Putamen (tissue), 1 donor: ENCODE measurements at regions not wholly inside any gene's neighbourhood (a gene's known extent, or its start where the extent isn't known, plus 50 kb on each side); places are given as distances from the start of the nearest gene placed in this dataset.
"Not testable (repeated sequence)": the region's sequence is repeated elsewhere in the genome, so short reads cannot be mapped to it uniquely, and the experiment has no call there.

Source experiments
- DNase-seq: peaks from one replicate; pipeline ENCODE4 v3.0.0-alpha.2; 2016; ENCODE audit warnings: low spot score

DNA sequence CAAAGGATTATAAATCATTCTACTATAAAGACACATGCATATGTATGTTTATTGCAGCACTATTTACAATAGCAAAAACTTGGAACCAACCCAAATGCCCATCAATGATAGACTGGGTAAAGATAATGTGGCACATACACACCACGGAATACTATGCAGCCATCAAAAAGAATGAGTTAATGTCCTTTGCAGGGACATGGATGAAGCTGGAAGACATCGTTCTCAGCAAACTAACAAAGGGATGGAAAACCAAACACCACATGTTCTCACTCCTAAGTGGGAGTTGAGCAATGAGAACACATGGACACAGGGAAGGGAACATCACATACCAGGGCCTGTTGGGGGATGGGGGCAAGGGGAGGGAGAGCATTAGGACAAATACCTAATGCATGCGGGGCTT, 133.2 kb downstream of the ATXN3L start:
- not testable (repeated sequence) for DNase-seq

- DNase-seq = no peak
These were observed 136.4 kb upstream of the FAM9C start for GRCh38 chrX:13180807-13181206.

DNA sequence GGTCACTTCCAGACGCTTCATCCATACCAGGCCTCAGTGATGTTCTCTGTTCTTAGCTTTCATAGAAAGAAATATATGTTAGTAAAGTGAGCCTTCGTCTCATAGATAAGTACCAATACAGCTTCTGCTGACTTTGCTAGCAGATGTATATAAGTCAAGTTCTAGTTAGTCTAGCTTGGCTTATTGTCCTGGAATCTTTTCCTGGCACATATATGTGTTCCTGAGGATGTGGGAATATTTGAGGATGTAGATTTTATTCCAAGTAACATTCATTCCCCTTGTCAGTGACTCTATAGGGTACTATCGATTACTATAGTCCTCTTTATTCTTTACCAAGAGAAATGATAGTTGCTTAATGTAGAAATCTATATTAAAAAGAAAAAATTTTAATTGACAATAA, 135.2 kb upstream of the FAM9C start:
- DNase-seq = no peak

DNA sequence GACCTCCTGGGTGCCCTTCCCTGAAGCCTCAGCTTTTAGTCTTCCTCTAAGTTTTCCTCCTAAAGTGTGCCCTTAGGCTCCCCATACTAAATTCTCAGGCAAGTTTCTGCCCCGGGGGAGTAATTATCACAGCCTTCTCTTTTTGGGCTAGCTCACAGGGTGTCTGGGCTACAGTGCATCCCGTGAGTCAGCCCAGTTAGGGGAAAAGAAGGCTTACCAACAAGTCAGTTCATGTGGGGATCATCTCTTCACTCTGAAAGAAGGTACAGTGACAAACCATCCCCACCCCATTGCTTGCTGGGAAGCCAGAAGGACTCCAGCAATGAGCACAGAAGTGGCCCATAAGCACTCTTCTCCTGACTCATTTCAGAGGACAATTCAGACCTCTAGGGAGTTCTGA, 134.7 kb upstream of the FAM9C start:
- no peak for DNase-seq

DNA sequence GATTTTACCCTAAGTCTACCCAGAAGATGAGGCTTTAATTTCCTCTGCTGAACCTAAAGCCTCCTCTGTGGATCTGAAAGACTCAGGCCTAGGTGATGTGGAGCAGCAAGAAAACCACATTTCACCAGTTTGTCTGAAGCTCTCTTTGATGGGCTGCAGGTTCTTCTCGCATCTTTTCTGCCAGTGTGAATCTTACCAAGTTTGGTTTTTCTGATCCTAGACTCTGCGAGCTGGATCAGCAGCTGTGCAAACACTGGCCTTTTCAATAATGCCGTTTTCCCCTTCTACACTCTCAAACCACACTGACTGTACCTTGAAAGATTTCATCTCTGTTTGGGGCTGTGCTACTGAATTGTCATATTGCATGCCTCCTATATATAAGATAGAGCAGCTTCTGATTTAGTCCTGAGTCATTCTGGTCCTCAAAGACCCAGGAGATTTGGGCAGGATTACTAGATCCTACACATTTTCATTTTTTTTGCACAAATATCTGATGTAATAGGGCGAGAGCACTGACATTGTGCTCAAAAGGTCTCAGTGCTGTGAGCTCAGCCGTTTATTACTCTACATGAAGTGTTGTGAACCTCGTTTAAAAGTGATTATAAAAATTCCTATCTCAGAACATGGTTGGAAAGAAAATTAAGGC, 133.6 kb upstream of the FAM9C start:
- DNase-seq = no peak

DNA sequence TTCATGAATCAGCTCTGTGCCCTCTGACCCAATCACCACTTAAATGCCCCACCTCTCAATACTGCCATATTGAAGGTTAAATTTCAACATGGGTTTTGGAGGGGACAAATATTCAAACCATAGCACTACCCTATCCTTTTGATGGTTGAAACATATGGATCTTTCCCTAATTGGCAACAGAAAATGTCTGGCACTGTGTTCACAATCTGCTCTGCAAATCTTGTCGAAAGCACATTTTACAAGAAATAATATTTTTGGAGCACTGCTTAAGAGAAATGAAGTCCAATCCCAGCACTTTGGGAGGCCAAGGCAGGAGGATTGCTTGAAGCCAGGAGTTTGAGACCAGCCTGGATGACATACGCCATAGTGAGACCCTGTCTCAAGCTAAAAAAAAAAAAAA, 130.6 kb upstream of the FAM9C start:
- DNase-seq = no peak

DNA sequence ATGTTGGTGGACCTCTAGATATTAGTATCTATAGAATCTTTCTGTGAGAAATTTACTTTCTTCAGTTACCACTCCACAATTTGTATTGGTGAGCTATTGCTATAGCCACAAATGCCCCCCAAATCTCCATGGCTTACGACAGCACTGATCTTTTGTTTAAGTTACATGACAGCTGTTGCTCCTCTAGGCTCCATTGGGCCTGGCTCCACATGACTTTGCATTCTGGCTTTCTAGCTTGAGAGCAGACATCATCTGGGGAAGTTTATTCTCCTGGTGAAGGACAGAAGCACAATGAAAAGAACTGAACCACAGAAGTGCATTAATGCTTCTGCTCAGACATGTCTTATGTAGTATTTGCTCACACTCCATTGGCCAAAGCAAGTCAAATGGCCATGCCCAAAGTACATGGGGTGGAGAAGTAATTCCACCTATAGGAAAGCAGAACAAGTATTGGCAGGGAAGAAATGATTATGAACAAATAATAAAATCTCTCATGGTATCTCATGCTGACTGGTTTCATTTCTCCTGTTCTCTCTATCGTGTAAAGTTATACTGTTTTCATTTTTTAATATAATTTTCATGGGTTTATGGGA, 126.6 kb upstream of the FAM9C start:
- DNase-seq = no peak

DNA sequence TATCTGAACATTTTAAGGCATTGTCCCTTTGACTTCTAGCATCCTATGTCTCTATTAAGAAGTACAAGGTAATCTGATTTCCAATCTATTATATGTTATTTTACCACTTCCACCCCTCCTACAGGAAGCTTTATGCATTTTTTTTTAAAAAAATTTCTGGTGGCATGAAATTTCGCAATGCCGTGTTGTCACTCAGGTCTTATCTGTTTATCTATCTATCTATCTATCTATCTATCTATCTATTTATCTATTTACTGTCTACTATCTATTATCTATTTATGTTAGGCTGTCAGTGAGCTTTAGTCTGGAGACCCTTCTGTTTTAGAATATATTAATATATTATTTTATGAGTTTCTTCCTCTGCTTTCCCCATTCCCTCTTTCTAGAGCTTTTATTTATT, 125.3 kb upstream of the FAM9C start:
- no peak for DNase-seq

DNA sequence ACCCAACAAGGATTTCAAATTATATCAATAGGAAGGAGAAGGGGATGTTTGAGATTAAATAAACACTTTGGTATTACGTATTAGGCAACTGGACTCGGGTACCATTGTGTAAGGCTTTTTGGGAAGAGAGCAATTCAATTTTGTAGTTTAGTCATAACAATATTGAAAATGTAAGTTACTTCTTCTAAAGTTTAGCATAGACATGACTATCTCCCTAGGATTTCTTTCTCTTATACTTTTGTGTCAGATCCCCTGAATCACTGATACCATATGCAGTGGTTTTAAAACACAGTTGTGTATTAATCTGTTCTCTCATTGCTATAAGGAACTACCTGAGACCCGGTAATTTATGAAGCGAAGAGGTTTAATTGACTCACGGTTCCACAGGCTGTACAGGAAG, 123.8 kb upstream of the FAM9C start:
- DNase-seq = no peak

DNA sequence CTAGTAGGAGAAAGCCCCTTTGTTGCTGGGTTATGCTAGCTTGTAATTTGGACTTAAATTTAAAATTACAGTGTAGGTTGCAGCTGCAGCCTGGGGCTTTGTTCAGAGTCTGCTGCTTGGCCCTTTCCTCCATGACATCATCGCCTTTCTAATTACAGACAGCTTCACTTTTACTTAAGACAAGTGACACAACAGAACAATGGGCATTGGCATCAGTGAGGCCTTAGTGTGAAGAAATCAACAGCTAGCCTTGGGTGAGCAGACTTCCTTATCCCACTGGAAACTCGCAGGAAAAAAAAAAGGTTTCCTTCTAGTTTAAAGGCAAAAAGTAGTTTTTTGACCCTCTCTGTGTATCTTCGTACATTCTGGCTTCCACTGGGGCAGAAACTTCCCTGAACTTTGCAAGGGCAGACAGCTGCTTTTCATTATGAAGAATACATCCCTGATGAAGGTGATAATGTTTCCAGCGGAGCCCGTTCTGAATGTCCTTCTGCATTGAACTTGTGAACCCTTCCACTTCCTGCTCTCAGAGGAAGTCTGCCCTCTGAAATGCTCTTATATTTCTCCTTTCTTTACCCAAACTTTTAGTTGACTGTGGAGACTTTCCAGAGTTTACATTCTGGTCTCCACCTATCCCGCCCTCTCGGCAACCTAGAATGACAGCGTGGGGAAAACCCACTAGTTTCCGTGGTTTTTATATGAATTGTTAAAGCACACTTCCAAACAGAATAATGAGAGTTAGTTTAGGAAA, 123.2 kb upstream of the FAM9C start:
- DNase-seq = no peak

DNA sequence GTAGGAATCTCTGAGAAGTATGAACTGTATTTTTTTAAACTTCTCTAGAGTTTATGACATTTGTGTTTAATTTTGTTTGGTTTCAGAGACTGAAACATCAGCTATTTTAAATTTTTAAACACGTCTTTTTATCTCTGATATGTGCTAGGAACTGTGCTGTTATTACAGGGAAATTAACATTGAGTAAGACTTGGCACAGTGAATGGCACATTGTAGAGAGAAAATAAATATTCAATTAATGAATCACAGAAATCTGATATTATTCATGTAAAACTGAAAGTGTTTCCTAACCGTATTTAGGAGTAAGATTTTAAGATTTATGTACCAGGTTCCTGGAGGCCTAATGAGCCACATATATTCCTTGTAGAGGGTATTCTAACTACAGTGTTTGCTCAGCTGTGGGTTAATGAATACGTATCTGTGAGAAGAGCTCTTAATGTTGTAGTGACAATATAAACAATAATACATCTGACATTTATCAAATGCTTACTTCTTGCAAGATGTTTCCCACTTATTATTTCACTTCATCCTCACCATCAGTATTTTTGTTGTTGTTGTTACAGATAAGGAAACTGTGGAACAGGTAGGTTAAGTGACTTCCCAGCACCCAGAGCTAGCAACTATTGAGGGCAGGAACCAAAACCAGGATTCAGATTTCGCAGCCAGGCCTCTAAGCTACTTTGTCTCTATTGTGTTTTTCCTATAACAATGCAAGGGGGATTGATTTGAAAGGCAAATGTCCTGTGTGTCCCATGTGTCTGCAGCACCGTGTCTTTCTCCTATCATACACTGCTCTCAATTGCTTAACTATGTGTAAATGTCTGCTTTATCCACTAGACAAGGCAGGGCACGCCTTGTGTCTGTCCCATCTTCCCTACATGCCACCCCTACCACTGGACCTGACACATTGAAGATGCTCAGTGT, 121.1 kb upstream of the FAM9C start:
- no peak for DNase-seq

GRCh38 chrX:13164611-13165010, 120.2 kb upstream of the FAM9C start:
- DNase-seq = no peak

- DNase-seq = no peak
These were observed 118.5 kb upstream of the FAM9C start for GRCh38 chrX:13162772-13163410.

- DNase-seq = no peak
These were observed 115.5 kb upstream of the FAM9C start for GRCh38 chrX:13159886-13160285.

DNA sequence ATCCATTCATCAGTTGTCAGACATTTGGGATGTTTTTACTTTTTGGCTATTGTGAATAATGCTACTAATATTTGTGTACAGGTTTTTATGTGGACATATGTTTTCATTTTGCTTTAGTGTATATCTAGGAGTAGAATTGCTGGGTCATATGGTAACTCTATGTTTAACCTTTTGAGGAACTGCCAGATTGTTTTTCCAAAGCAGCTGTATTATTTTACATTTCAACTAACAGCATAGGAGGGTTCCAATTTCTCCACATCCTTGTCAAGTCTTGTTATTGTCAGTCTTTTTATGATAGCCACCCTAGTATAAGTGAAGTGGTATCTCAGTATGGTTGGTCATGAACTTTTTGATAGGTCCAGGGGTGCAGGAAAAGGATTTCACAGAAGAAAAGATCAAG, 114.5 kb upstream of the FAM9C start:
- DNase-seq = no peak

- not testable (repeated sequence) for DNase-seq
These were observed 111.1 kb upstream of the FAM9C start for GRCh38 chrX:13155550-13155949.

- no peak for DNase-seq
These were observed 109.4 kb upstream of the FAM9C start for GRCh38 chrX:13153796-13154195.

GRCh38 chrX:13152518-13153185, 108.2 kb upstream of the FAM9C start:
- DNase-seq = no peak

GRCh38 chrX:13151828-13152517, 107.6 kb upstream of the FAM9C start:
- no peak for DNase-seq

DNA sequence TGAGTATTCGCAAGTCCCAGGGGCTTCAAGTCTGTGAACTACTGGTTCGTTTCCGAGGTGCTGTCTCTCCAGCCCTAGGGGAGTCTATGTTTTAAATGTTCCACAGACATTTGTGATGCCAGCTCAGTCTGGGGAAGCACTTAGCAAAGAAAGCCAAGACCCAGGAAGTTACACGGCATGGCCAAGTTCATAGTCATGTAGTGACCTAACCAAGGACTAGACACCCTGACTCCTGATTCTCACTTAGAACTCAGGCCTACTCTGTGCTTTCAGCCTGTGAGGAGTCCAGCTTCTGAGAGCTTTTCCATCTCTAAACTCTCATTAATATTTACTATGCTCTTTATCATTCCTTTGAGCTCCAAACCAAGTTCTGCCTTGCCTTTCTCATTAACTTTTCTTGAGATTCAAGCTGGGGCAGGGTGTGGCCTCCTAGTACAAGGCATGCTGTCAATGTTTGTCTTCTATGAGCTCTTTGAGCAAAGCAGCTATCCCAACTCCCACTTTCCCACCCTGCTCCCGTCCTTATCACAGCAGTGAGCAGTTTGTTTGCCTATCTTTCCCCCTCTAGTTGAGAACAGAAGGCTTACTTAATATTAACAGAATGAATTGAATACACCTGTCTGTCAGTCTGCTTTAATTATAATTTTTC, 105.4 kb upstream of the FAM9C start:
- no peak for DNase-seq
